NCI-H82 (cell line): ENCODE measurements at regions not wholly inside any gene's neighbourhood (a gene's known extent, or its start where the extent isn't known, plus 50 kb on each side); places are given as distances from the start of the nearest gene placed in this dataset.
A peak's percentile ranks its signal among the peaks of the same experiment; 100 is the strongest.

Experiments
- DNase-seq: peaks from one replicate; lab custom pipeline; 2025; lab: John Stamatoyannopoulos, UW

GRCh38 chrX:40485102-40485826, 95.5 kb upstream of the ATP6AP2 start:
- DNase-seq = no peak

DNA sequence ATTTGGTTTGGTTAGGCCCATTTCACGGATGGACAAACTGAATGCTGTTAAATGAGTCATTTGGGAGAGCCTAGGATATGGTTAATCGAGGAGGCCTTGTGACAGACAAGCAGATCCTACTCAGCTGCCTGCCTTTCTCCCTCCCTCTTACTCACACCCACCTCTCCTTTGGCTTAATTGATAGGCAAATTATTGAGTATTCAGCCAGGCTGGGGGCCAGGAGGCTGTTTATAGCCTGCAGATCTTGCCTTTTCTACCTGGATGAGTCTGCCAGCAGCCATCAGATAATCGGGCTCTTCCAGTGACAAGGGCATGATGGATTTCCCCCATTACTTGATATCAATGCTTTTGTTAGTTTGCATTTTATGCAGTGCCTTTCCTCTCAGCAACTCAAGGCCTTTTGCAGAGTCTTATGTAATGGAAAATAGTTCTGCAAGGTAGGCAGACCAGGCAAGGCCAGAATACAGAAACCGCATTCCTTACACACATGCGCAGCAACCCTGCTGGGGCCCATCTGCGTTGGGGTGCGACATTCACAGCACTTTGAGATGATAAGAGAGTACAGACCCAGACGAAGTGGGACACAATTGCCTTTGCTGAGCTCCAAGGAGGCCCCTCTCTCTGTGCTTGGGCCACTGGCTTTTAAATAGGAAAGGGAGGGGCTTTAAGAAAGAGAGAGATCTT, 96.2 kb upstream of the ATP6AP2 start:
- DNase-seq = no peak

GRCh38 chrX:40483502-40483901, 97.3 kb upstream of the ATP6AP2 start:
- no peak for DNase-seq

DNA sequence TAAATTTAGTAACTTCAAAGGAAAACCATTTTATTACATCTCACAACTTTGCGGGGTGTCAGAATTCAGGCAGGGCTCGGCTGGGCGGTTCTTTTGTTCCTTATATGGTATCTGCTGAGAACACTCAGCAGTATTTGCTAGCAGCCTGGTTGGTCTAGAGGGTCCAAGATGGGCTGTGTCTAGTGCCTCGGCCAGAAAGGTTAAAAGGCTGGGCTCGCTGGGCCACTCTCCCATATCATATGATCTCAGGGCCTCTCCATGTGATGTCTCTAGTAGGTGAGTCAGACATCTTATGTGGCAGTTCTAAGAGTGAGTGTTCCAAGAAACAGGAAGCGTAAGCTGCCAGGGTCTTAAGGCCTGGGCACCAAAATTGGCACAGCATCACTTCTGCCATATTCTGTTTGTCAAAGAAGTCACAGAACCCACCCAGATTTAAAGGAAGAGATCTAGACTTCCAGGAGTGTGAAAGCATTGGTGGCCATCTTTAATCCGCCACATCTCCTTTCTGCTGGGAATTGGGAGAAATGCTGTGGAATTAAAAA, 100.9 kb upstream of the ATP6AP2 start:
- no peak for DNase-seq

DNA sequence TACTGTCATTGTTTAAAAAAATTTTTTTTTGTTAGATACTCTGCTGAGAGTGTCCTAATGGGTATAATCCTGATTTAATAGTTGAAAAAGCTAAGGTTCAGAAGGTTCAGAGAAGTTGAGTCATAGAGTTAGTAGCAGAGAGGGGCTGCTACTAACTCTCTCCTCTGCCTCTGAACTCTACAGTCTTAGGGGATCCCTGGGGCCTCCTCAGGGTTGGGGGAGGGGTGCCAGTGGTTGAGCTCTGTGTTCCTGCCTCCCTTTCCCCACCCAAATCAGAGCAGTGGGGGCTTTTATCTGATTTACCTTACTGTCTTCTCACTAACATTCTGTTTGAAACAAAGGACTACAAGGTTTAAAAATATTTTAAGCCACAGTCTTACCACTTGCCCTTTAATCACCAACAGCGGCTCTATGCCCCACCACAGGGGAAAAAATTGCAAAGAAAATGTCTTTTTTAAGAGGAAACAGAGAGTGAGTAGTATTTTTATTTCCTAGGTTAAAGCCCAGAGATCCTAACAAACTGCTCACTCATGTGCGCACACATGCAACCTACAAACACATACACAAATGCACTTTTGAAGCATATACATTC, 102.2 kb upstream of the ATP6AP2 start:
- DNase-seq = no peak

DNA sequence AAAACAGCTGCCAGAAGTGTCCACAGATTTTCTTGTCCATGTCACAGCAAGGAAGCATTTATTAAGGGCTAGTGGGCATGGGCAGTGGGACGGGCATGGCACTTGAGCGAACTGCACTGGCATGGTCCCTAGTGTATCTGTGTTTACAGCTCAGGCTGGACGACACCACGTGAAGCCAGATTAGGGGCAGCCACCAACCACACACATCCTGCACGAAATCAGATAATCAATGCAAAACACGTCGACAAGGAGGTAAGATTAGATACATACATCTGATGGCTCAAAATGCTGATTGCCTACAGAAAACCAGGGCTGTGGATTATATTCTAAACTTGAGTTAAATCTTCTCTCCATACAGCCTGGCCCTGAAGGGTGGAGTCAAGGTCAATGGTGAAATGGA, 103.8 kb upstream of the ATP6AP2 start:
- peak; percentile 20 for DNase-seq

GRCh38 chrX:40474645-40475044, 106.1 kb upstream of the ATP6AP2 start:
- DNase-seq = no peak

DNA sequence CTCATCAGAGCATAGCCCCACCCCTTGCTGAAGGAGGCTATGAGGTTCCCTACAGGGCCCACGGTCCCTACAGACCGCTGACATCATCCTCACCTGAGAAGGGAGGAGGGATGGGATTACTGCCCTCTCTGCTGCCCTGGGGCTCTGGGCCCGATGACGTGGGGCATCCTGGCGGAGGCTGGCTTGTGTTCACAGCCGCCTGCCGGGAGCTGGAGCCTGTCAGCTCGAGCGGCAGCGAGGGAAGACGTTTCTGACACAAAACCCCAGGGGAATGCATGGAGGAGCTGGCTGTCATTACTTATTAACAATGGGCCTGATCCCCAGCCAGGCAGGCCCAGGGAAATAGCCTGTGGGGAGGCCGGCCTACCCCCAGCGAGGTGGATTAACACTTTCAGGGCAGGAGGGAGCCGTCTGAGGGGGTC, 106.6 kb upstream of the ATP6AP2 start:
- peak; percentile 94 for DNase-seq

GRCh38 chrX:40473460-40474204, 107.1 kb upstream of the ATP6AP2 start:
- no peak for DNase-seq

DNA sequence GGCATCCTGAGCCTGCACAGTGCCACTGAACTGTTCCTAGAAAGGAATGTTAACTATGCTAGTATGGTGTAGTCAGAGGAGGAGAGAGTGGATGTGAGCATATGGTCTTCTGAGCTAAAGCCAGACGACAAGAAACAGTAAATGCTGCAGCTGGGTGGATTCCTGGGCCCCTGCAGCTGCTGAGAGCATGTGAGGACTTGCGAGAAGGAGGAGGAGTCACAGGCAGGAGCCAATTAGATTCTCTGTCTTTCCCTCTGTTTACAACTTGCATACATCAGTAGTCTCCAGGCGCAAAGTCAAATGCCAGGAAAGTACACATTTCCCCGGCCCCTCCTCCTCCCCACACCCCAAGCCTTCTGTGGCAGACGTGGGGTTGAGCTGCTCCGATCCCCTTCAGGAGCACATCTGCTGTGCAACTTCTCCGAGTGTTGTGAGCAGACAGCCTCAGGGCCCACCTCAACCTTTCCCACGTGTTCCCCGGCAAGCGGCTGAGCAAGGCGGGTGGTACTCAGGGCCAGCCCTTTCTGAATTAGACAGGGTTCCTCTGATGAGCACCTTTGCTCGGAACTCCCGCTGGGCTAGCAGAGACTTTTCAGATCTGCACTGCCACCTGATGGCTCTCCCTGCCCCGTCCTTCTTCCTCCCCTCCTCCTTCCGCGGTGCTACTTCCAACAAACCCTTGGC, 108.7 kb upstream of the ATP6AP2 start:
- peak; percentile 89 for DNase-seq

- peak; percentile 62 for DNase-seq
These were observed 109.8 kb upstream of the ATP6AP2 start for GRCh38 chrX:40470830-40471429.

- DNase-seq = no peak
These were observed 111.5 kb upstream of the ATP6AP2 start for GRCh38 chrX:40469316-40469715.

- DNase-seq = peak; percentile 80
These were observed 112.5 kb upstream of the ATP6AP2 start for GRCh38 chrX:40468033-40468846.

GRCh38 chrX:40467454-40467853, 113.3 kb upstream of the ATP6AP2 start:
- DNase-seq = no peak

DNA sequence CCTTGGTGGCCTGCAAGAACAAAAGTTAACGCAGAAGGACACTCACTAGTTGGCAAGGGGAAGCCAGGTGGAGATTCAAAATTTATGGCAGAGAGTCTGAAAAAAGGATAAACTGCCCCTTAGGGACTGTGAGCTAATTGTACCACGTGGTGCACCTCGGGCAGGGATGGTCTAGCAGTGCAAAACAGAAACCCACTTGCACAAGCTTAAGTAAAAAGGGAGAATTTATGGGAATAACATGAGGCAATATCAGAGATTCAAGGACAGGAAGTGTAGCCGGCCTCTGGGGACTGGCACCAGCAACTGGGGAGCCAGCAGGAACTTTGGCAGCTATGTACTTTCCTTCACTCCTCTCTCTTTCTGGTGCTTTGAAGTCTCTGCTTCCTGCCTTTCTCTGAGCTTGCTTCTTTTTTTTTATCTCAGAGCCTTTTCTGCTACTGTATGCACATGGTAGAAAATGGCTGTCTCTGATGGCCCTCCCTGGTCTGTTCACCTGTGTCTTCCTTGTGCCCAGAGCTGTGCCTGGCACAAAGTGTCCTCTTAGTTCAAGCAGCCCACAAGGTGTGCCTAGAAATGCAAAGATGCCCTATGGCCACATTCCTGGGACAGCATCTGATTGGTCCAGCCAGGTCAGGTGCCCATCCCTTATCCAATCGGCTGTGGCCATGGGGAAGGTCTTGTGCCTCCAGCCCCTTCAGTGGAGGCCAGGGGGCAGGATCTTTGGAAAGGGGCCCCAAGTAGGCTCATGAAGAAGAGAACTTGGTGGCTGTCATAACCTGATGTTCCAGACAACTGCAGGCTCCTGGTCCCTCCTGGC, 114.8 kb upstream of the ATP6AP2 start:
- DNase-seq = no peak

GRCh38 chrX:40462795-40463194, 118.0 kb upstream of the ATP6AP2 start:
- no peak for DNase-seq

GRCh38 chrX:40460926-40461325, 119.8 kb upstream of the ATP6AP2 start:
- DNase-seq = no peak

GRCh38 chrX:40459571-40460158, 121.1 kb upstream of the ATP6AP2 start:
- no peak for DNase-seq

- DNase-seq = no peak
These were observed 123.4 kb upstream of the ATP6AP2 start for GRCh38 chrX:40457406-40457805.
